ENCODE measurements at regions not wholly inside any gene's neighbourhood (a gene's known extent, or its start where the extent isn't known, plus 50 kb on each side); places are given as distances from the start of the nearest gene placed in this dataset.

DNA sequence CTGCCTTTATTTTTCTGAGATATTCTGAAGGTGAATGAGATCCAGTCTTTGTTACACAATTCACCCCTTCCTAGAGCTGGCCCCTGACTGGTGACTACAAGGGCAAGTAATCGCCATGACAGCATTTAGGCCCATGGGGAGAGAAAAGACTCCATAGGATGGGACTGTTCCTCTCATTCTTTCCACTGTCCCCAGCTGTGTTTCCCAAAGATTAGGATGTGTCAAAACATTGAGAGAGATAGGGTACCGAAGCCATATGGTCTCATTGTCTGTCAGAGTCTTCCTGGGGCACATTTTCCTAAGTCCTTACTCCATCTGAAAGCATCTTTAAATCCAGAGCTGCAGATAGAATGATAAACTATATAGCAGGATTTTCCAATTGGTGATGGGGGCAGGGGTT is 423.5 kb downstream of the OMA1 start:
- DNase-seq (ENCODE audit: low spot score): no peak
- TF ChIP-seq, protein P1, sequence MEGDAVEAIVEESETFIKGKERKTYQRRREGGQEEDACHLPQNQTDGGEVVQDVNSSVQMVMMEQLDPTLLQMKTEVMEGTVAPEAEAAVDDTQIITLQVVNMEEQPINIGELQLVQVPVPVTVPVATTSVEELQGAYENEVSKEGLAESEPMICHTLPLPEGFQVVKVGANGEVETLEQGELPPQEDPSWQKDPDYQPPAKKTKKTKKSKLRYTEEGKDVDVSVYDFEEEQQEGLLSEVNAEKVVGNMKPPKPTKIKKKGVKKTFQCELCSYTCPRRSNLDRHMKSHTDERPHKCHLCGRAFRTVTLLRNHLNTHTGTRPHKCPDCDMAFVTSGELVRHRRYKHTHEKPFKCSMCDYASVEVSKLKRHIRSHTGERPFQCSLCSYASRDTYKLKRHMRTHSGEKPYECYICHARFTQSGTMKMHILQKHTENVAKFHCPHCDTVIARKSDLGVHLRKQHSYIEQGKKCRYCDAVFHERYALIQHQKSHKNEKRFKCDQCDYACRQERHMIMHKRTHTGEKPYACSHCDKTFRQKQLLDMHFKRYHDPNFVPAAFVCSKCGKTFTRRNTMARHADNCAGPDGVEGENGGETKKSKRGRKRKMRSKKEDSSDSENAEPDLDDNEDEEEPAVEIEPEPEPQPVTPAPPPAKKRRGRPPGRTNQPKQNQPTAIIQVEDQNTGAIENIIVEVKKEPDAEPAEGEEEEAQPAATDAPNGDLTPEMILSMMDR (IDR thresholded peaks at IDR 0.05; ENCODE audit: extremely low read depth, missing control alignments): no peak

DNA sequence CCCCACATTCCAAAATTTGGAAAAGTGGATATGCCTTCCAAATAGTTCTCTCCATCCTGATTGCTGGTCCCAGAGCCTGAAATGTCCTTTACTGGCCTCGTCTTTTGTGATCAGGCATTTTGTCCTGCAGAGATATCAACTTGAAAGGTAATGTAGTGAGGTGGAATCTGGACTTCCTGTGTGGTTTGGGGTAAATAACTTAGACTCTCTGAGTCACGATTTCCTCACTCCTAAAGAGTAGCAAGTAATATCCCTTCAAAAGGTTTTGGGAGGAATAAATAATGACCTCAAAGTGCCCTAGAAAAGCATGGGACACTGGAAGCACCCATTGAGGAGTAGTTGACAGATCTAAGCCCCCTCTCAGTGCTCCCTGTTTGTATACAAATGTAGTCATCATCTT is 426.6 kb downstream of the OMA1 start:
- no peak for DNase-seq (ENCODE audit: low spot score)
- TF ChIP-seq, protein P1 (IDR thresholded peaks at IDR 0.05; ENCODE audit: extremely low read depth, missing control alignments): no peak

DNA sequence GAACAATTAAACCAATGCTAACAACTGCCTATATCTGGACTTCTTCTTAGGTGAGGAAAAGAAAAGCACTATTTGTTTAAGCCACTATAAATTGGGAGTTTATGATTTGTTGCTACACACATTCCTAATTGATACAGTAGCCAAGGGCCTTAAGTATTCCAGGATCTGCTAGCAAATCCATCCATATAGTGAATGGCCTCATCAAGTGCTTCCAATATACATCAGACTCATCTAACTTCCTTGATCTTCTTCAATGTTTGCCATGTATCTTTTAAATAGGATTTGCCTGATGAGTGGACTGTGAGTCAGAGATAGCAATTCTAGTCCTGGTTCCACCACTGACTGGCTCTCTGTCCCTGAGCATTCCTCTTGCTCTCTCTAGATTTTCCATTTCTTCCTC is 430.2 kb downstream of the OMA1 start:
- TF ChIP-seq, protein P1 (IDR thresholded peaks at IDR 0.05; ENCODE audit: extremely low read depth, missing control alignments): no peak
- DNase-seq (ENCODE audit: low spot score): no peak

DNA sequence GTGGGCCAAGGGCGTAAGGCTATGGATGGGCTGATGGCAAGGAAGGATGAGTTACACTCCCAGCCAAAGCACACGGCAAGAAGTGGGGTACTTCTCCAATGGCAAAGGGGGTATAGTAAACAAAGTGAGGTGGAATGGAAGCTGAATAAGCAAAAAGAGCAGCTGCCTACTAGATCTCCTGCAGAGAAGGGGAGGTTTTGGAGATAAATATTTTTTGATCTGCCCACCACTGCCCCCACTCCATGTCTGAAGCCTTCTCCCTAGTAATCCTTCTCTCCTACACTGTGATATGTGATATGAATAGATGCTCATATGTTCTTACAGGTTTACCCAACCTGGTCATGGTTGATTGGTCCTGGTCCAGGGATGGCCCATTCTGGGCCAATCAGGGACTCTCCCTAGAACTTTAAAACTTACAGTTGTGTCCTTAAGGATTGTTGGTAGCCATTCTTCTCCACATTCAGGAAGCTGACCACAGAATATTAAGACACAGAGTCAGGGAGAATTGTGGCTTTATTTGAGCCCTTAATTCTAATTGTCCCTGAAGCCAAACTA is 436.8 kb downstream of the OMA1 start:
- TF ChIP-seq, protein P1 (IDR thresholded peaks at IDR 0.05; ENCODE audit: extremely low read depth, missing control alignments): no peak
- no peak for DNase-seq (ENCODE audit: low spot score)

DNA sequence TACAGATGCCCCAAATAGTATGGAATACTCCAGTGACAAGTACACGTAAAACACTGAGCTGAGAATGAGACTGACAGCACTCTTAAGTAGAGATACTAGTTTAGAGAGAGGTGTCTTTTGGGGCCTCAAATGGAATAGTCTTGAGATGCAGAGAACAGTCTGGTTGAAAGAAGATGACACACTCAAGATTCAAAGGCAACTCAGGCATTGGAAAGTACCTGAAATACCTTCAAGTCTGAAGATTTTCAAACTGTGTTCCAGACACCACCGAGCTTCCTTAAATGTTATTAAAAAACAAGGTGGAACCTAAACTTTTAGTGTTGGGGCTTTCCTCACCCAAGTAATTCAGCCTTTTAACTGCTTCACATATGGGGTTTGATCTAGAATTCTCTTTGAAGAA is 437.7 kb downstream of the OMA1 start:
- DNase-seq (ENCODE audit: low spot score): no peak
- TF ChIP-seq, protein P1 (IDR thresholded peaks at IDR 0.05; ENCODE audit: extremely low read depth, missing control alignments): no peak

DNA sequence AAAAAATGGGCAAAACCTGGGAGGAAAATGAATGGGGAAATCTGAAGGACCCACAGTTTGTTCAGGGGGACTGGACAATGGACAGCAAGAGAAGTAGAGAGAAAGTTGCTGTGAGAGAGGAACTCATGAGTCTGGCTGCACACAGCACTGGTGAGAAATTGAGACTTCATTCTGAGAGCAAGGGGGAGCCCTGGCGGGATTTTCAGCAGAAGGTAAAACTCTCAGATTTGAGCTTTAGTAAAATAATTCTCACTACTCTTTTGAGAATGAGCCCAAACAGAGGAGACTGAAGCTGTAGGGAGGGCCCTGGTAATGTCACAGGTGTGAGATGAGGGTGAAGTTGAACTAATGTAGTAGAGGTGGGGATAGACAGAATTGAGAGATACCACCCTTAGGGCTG is 438.6 kb downstream of the OMA1 start:
- TF ChIP-seq, protein P1 (IDR thresholded peaks at IDR 0.05; ENCODE audit: extremely low read depth, missing control alignments): no peak
- peak; percentile 18 for DNase-seq (ENCODE audit: low spot score)

DNA sequence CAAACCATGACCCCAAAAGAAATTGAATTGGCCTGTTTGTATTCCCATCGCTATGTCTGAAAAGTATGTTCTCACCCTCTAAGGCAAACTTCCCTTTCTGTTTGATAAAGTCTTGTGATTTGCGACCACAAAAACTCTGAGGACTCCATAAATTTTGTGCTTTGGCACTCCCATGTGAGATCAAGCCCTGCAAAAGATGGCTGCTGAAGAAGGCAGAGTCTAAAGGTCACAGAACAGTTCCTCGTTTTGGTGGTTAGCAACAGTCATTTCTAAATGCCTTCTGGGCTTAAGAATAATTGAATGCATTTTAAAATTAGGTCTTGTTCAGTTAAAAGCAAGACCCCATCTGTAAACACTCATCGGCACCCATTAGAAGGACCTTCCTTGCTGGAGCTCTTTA is 441.6 kb downstream of the OMA1 start:
- DNase-seq (ENCODE audit: low spot score): peak; percentile 48

More for the DNA sequence above, 441.6 kb downstream of the OMA1 start:
- TF ChIP-seq, protein P1 (IDR thresholded peaks at IDR 0.05; ENCODE audit: extremely low read depth, missing control alignments): no peak
